Transverse colon (tissue), 4 donors: ENCODE measurements at regions not wholly inside any gene's neighbourhood (a gene's known extent, or its start where the extent isn't known, plus 50 kb on each side); places are given as distances from the start of the nearest gene placed in this dataset.

ENCODE experiments used
- DNase-seq: peaks from one replicate; pipeline ENCODE4 v3.0.0-alpha.2; 2019
- H3K27ac ChIP-seq, 4 donors: fragments of 200-600 bp; sonication (generic); 2 replicates each; pipeline ENCODE4 v1.5.1; 2016 to 2018; ENCODE audit warnings: inconsistent platforms in 4 of 4
- H3K27me3 ChIP-seq: fragments of 200-600 bp; sonication (generic); 2 replicates; pipeline ENCODE4 v1.5.1; 2017; ENCODE audit warnings: inconsistent platforms
- H3K36me3 ChIP-seq, 4 donors: fragments of 200-600 bp; sonication (generic); 2 replicates each; pipeline ENCODE4 v1.5.1; 2017 to 2019; ENCODE audit warnings: inconsistent platforms in 4 of 4
- H3K4me1 ChIP-seq, 4 donors: fragments of 200-600 bp; sonication (generic); 2 replicates each; pipeline ENCODE4 v1.5.1; 2017 to 2020; ENCODE audit warnings: inconsistent platforms in 4 of 4
- H3K4me3 ChIP-seq, 4 donors: fragments of 200-600 bp; sonication (generic); 1 replicate in 1 of 4; 2 replicates in 3 of 4; pipeline versions ENCODE4 v1.5.1 to v1.6.1; 2017 to 2019; ENCODE audit warnings: inconsistent platforms in 4 of 4
- H3K9me3 ChIP-seq, 2 donors: fragments of 200-600 bp; sonication (generic); 2 replicates each; pipeline ENCODE4 v1.5.1; 2017 to 2019; ENCODE audit warnings: inconsistent platforms in 2 of 2
- EP300 ChIP-seq: sonication (generic); formaldehyde crosslinking; IDR thresholded peaks from one replicate; pipeline ENCODE4 v1.6.1; 2017; ENCODE audit warnings: antibody characterized with exemption, low read depth
- POLR2A ChIP-seq: fragments of 450-650 bp; IDR thresholded peaks from one replicate; pipeline ENCODE4 v1.6.1; 2016; ENCODE audit warnings: antibody characterized with exemption, mild to moderate bottlenecking, moderate library complexity
- POLR2AphosphoS5 ChIP-seq, 3 donors: sonication (generic); formaldehyde crosslinking; IDR thresholded peaks; one replicate each; pipeline ENCODE4 v1.6.1; 2016; ENCODE audit warnings: antibody characterized with exemption in 3 of 3
- WGBS, 2 donors: methylation state at CpG; one replicate each; pipeline ENCODE4 v1.1.5; 2018; ENCODE audit warnings: low coverage in 1 of 2; 5-methylcytosine and 5-hydroxymethylcytosine counted together
- in situ Hi-C, 4 donors: fragments of 200-750 bp; cut with MboI; loops; one replicate each; pipeline versions ENCODE4 v1.15.0 to v1.15.1; 2017; ENCODE audit warnings: low sequenced_read_pairs in 3 of 4, low pct_ligation_motif_present in 1 of 4, low pct_unique_long_range_greater_than_20kb in 1 of 4
- intact Hi-C: fragments of 100-400 bp; cut with DNase I; formaldehyde crosslinking; loops from one replicate; pipeline ENCODE4 v1.15.1; 2023; ENCODE audit warnings: low total_unique reads
- TF ChIP-seq, protein P1 (sequence below), 5 experiments: fragments of 200-600 bp in 3 of 5; fragments of 450-650 bp in 2 of 5; sonication (generic) in 3 of 5; IDR thresholded peaks; 1 replicate in 2 of 5; 2 replicates in 3 of 5; pipeline ENCODE4 v1.5.1; 2016 to 2017; ENCODE audit warnings: antibody characterized with exemption in 5 of 5, inconsistent platforms in 3 of 5, mild to moderate bottlenecking in 2 of 5, moderate library complexity in 1 of 5

DNA sequence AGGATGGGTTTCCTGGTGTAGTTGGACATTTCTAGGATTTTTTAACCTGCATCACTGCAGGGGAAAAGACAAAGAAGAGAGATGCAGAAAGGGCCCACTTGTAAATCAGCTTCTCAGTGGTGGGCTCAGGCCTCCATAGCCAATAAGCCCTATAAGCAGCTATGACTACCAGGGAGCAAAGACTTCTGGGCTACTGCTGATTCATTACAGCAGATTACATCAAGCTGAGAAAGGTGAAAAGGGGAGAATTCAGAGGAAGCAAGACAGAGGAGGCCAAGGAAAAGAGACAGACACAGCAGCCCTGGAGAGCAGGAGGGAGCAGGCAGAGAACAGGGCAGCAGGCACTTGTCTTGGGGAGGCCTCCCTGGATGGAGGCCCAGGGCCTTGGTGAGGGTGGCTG, 95.2 kb downstream of the KCNA5 start:
- no peak overlapping the region for H3K4me3 ChIP-seq

DNA sequence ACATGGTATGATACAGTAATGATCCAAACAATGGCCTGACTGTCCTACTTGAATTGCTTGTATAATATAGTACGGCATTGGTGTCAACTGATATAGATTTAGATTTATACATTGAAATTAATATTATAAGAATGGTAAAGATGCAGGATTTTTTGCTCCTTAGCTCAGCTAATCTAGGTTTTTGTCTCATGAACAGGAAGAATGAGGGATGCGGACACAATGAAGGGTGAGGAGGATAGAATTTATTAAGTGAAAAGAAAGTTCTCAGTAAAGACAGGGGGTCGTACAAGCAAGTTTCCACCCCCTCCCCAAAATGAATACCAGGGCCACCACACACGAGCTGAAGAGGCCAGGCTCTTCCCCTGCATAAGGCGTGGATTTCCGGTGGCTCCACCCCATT, 96.1 kb downstream of the KCNA5 start:
- Histone ChIP-seq H3K36me3 (no peaks in the 10 kb centered on the region), H3K27me3 (peaks cover 9% of the 10 kb centered on the region), H3K4me3 (no peak overlapping the region), H3K27ac (no peak overlapping the region), H3K4me1 (no peaks in the 10 kb centered on the region), H3K9me3 (no peaks in the 10 kb centered on the region)
- intact Hi-C loops (no loop called here), in situ Hi-C loops (no loop called here)
- no peak for DNase-seq
- TF ChIP-seq EP300 (no peak), POLR2A (no peak), POLR2AphosphoS5 (IDR thresholded peaks at IDR 0.05) (no peak)
- TF ChIP-seq, protein P1, sequence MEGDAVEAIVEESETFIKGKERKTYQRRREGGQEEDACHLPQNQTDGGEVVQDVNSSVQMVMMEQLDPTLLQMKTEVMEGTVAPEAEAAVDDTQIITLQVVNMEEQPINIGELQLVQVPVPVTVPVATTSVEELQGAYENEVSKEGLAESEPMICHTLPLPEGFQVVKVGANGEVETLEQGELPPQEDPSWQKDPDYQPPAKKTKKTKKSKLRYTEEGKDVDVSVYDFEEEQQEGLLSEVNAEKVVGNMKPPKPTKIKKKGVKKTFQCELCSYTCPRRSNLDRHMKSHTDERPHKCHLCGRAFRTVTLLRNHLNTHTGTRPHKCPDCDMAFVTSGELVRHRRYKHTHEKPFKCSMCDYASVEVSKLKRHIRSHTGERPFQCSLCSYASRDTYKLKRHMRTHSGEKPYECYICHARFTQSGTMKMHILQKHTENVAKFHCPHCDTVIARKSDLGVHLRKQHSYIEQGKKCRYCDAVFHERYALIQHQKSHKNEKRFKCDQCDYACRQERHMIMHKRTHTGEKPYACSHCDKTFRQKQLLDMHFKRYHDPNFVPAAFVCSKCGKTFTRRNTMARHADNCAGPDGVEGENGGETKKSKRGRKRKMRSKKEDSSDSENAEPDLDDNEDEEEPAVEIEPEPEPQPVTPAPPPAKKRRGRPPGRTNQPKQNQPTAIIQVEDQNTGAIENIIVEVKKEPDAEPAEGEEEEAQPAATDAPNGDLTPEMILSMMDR (IDR thresholded peaks at IDR 0.05): no peak
- 87 to 93% methylated on average over 3 to 6 of the region's 6 CpGs for WGBS, 2 donors

More for the DNA sequence above, 95.2 kb downstream of the KCNA5 start:
- Histone ChIP-seq H3K4me1 (no peaks in the 10 kb centered on the region), H3K36me3 (no peaks in the 10 kb centered on the region), H3K9me3 (no peaks in the 10 kb centered on the region), H3K27me3 (peaks cover 13% of the 10 kb centered on the region), H3K27ac (no peak overlapping the region)
- in situ Hi-C loops (no loop called here), intact Hi-C loops (no loop called here)
- TF ChIP-seq POLR2A: no peak
- no peak for TF ChIP-seq POLR2AphosphoS5 (IDR thresholded peaks at IDR 0.05)
- no peak for TF ChIP-seq EP300
- TF ChIP-seq, protein P1 (IDR thresholded peaks at IDR 0.05): no peak
- DNase-seq: no peak

DNA sequence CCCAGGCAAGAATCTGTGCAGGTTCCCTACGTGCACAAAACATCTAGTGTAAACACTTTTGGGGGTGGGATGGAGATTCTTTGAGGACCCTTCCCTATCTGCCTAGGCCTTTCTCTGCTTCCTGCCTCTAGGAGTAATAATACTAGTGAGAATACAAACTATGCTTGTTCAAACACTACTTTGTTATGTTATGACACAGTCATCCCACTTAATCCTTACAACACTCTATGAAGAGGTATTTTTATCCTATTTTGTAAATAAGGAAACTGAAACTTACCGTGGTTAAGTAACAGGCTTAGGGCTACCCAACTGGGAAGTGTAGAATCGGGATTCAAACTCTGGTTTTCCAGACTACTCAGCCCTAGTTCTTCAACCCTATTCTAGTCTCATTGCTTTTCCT, 96.5 kb downstream of the KCNA5 start:
- in situ Hi-C loops: no loop called here
- Histone ChIP-seq H3K4me3 (no peak overlapping the region), H3K27me3 (peaks cover 9% of the 10 kb centered on the region), H3K27ac (no peak overlapping the region), H3K36me3 (no peaks in the 10 kb centered on the region), H3K4me1 (no peaks in the 10 kb centered on the region), H3K9me3 (no peaks in the 10 kb centered on the region)
- TF ChIP-seq EP300: no peak
- WGBS, 2 donors: 65 to 70% methylated on average over 2 to 3 of the region's 3 CpGs
- DNase-seq: no peak
- intact Hi-C loops: no loop called here

DNA sequence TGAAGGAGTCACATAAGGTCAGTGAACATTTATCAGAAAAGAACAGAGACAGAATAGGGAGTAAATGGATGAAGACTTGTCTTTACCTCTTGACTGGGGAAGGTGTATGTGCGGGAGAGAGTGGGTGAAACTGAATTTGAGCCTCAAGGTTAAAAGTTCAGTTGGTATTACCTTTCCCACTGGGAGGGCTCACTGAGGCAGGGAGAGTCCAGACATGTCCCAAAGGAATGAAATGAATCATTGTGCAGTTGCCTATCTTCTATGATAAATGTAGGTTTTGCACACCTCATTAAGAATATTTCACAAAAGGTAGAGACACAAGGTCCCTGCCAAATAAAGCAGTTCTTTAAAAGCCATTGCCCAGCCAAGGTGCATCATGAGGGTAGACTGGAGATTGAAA, 105.2 kb downstream of the KCNA5 start:
- peaks cover 18% of the 10 kb centered on the region for H3K27me3 ChIP-seq
- no peak overlapping the region for H3K4me3 ChIP-seq
- 88% methylated on average over 1 of the region's 1 CpG; no CpG with 5 or more reads in 1 of the 2 donors for WGBS, 2 donors
- no peak overlapping the region for H3K27ac ChIP-seq
- intact Hi-C loops (no loop called here), in situ Hi-C loops (no loop called here)
- H3K4me1 ChIP-seq: no peaks in the 10 kb centered on the region
- no peaks in the 10 kb centered on the region for H3K9me3 ChIP-seq
- TF ChIP-seq, protein P1 (IDR thresholded peaks at IDR 0.05): no peak
- TF ChIP-seq POLR2AphosphoS5 (IDR thresholded peaks at IDR 0.05) (no peak), POLR2A (no peak), EP300 (no peak)
- DNase-seq: no peak
- H3K36me3 ChIP-seq: no peaks in the 10 kb centered on the region

DNA sequence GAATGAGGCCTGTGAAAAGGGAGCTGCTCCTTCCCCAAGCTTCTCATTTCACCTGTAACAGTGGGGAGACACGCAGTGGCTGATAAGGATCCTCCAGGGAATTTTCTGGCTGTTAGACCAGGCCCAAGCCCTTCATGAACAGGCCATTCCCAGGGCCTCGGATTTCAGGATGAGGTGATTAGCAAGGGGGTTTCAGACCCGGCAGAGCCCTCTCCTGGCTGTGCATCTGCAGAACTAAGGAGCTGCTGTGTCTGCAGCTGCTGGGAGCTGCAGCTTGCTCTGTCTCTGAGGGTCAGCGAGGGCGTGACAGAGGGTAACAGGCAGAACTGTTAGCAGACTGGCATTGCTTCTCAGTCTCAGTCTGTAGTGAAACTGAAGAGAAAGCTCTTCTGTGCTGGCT, 110.4 kb downstream of the KCNA5 start:
- no peak for DNase-seq
- Histone ChIP-seq H3K9me3 (no peaks in the 10 kb centered on the region), H3K4me1 (no peaks in the 10 kb centered on the region), H3K27me3 (peaks cover 14% of the 10 kb centered on the region), H3K27ac (no peak overlapping the region), H3K36me3 (no peaks in the 10 kb centered on the region), H3K4me3 (no peak overlapping the region)
- TF ChIP-seq EP300 (no peak), POLR2AphosphoS5 (IDR thresholded peaks at IDR 0.05) (no peak), POLR2A (no peak)
- TF ChIP-seq, protein P1 (IDR thresholded peaks at IDR 0.05): no peak
- intact Hi-C loops (no loop called here), in situ Hi-C loops (loop anchor here in 1 of 4 donors (25.0 kb wide), 1 partner anchor 633 kb away; no protein-coding TSS in a partner anchor)
- WGBS, 2 donors: 75% methylated on average over 4 of the region's 5 CpGs; no CpG with 5 or more reads in 1 of the 2 donors
